ENCODE measurements at regions not wholly inside any gene's neighbourhood (a gene's known extent, or its start where the extent isn't known, plus 50 kb on each side); places are given as distances from the start of the nearest gene placed in this dataset.

DNA sequence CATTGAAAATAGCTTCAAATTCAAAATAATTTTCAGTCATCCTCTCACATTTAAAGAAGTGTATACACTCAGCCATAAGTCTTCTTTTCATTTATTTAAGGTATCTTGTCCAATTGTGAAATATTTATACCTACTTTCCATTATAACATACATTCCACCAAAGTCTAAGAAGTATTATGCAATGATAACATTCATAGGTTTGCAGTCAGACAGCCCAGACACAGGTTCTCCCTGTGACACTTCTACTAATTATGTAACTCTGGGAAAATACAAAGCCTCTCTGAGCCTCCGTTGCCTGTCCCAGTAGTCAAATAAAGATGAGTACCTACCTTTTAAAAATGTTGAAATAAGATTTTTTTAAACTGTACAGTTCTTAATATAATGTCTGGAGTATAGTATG lies 320.9 kb upstream of the RPS23 start:
- no peak overlapping the region for H3K4me3 ChIP-seq (ENCODE audit: low read depth, low read length, poor library complexity, severe bottlenecking)
- no peaks in the 10 kb centered on the region for H3K36me3 ChIP-seq (ENCODE audit: insufficient read depth, low read length, poor library complexity, severe bottlenecking)
- H3K4me1 ChIP-seq (ENCODE audit: insufficient read depth, low read length, poor library complexity, severe bottlenecking), result no peaks in the 10 kb centered on the region
- no TSS peak for BruUV-seq (replicated peaks)
- H3K27me3 ChIP-seq (replicated peaks; ENCODE audit: insufficient read depth, low read depth, low read length, poor library complexity), result no peaks in the 10 kb centered on the region
- CTCF ChIA-PET, result no interaction called here
- no peak overlapping the region for H3K27ac ChIP-seq (ENCODE audit: low read depth, low read length, poor library complexity, severe bottlenecking)
- intact Hi-C loops (cut with micrococcal nuclease; ENCODE audit: unreplicated experiment), result no loop called here
- H3K9me3 ChIP-seq (ENCODE audit: low read depth, low read length, poor library complexity, severe bottlenecking), result no peaks in the 10 kb centered on the region
- DNase-seq (ENCODE audit: low spot score), result no peak
- no peak for TF ChIP-seq EZH2 (IDR thresholded peaks at IDR 0.05; ENCODE audit: borderline replicate concordance, low read depth, low read length, poor library complexity, severe bottlenecking)
- TF ChIP-seq, protein P1, sequence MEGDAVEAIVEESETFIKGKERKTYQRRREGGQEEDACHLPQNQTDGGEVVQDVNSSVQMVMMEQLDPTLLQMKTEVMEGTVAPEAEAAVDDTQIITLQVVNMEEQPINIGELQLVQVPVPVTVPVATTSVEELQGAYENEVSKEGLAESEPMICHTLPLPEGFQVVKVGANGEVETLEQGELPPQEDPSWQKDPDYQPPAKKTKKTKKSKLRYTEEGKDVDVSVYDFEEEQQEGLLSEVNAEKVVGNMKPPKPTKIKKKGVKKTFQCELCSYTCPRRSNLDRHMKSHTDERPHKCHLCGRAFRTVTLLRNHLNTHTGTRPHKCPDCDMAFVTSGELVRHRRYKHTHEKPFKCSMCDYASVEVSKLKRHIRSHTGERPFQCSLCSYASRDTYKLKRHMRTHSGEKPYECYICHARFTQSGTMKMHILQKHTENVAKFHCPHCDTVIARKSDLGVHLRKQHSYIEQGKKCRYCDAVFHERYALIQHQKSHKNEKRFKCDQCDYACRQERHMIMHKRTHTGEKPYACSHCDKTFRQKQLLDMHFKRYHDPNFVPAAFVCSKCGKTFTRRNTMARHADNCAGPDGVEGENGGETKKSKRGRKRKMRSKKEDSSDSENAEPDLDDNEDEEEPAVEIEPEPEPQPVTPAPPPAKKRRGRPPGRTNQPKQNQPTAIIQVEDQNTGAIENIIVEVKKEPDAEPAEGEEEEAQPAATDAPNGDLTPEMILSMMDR (conservative IDR thresholded peaks at IDR 0.05; ENCODE audit: low read depth, low read length), result no peak
- POLR2A ChIA-PET (ENCODE audit: low non-redundant PET), result interaction anchor here (0.6 kb wide), 1 partner anchor 1665 kb away, joined by 3 read pairs; no protein-coding TSS in a partner anchor

DNA sequence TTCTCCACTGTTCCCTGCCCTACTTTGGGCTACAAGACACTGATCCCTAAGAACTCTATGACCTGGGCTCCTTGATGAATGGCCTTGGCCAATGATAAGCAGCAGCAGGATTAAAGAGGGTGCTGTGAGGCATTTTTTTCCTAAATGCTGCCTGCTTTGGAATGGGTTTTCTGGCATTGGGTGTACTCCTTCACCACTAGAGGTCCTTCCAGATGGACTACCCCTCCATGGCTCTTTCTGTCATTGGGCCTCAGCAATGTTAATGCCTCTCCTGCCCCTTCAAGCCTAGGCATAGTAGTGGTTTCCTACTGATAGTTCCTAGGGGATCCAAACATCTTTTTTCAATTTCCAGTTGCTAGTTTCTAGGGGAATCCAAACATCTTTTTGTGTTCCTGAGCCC lies 319.3 kb upstream of the RPS23 start:
- intact Hi-C loops (cut with micrococcal nuclease; ENCODE audit: unreplicated experiment), result no loop called here
- Histone ChIP-seq H3K36me3 (ENCODE audit: insufficient read depth, low read length, poor library complexity, severe bottlenecking) (no peaks in the 10 kb centered on the region), H3K4me3 (ENCODE audit: low read depth, low read length, poor library complexity, severe bottlenecking) (no peak overlapping the region), H3K27me3 (replicated peaks; ENCODE audit: insufficient read depth, low read depth, low read length, poor library complexity) (no peaks in the 10 kb centered on the region), H3K9me3 (ENCODE audit: low read depth, low read length, poor library complexity, severe bottlenecking) (no peaks in the 10 kb centered on the region), H3K4me1 (ENCODE audit: insufficient read depth, low read length, poor library complexity, severe bottlenecking) (no peaks in the 10 kb centered on the region), H3K27ac (ENCODE audit: low read depth, low read length, poor library complexity, severe bottlenecking) (no peak overlapping the region)
- BruUV-seq (replicated peaks), result no TSS peak
- CTCF ChIA-PET, result no interaction called here
- POLR2A ChIA-PET (ENCODE audit: low non-redundant PET), result no interaction called here
- peak; percentile 45 for DNase-seq (ENCODE audit: low spot score)
- TF ChIP-seq, protein P1 (conservative IDR thresholded peaks at IDR 0.05; ENCODE audit: low read depth, low read length), result peak; percentile 59
- TF ChIP-seq EZH2 (IDR thresholded peaks at IDR 0.05; ENCODE audit: borderline replicate concordance, low read depth, low read length, poor library complexity, severe bottlenecking), result no peak

DNA sequence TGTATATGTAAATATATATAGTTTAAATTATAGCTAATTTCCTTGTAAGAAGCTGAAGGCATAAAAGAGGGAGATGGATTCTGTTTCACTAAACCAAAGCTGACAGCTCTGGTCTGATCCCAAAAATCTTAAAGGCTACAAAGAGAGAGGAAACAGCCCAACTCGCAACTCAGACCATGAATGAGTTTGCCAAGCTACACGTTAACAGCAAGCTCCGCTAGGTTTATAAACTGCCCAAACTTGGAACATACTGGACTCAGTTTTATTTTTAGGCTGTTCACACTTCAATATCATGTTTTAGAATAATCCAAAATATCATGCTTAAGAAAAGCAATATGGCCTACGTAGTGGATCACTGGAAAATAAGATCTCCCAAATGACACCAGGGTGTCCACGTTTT lies 318.3 kb upstream of the RPS23 start:
- BruUV-seq (replicated peaks), result no TSS peak
- no peak overlapping the region for H3K4me3 ChIP-seq (ENCODE audit: low read depth, low read length, poor library complexity, severe bottlenecking)
- no peak overlapping the region for H3K27ac ChIP-seq (ENCODE audit: low read depth, low read length, poor library complexity, severe bottlenecking)
- no peaks in the 10 kb centered on the region for H3K36me3 ChIP-seq (ENCODE audit: insufficient read depth, low read length, poor library complexity, severe bottlenecking)
- intact Hi-C loops (cut with micrococcal nuclease; ENCODE audit: unreplicated experiment), result no loop called here
- H3K4me1 ChIP-seq (ENCODE audit: insufficient read depth, low read length, poor library complexity, severe bottlenecking), result no peaks in the 10 kb centered on the region
- TF ChIP-seq, protein P1 (conservative IDR thresholded peaks at IDR 0.05; ENCODE audit: low read depth, low read length), result no peak
- no peak for TF ChIP-seq EZH2 (IDR thresholded peaks at IDR 0.05; ENCODE audit: borderline replicate concordance, low read depth, low read length, poor library complexity, severe bottlenecking)
- no peak for DNase-seq (ENCODE audit: low spot score)
- ChIA-PET POLR2A (ENCODE audit: low non-redundant PET) (no interaction called here), CTCF (no interaction called here)
- no peaks in the 10 kb centered on the region for H3K9me3 ChIP-seq (ENCODE audit: low read depth, low read length, poor library complexity, severe bottlenecking)
- no peaks in the 10 kb centered on the region for H3K27me3 ChIP-seq (replicated peaks; ENCODE audit: insufficient read depth, low read depth, low read length, poor library complexity)

Data from A673 (cell line).